Calu3 (cell line): ENCODE measurements at regions not wholly inside any gene's neighbourhood (a gene's known extent, or its start where the extent isn't known, plus 50 kb on each side); places are given as distances from the start of the nearest gene placed in this dataset.

Experiments
- BruUV-seq: library from RNA; stranded (reverse); fragments of 400-500 nt; replicated peaks from 2 replicates; lab custom pipeline; 2021; lab: Mats Ljungman, UMichigan
- CTCF ChIA-PET: fragments of 300-600 bp; sonication (Branson Sonifier 250); formaldehyde crosslinking; loops from one replicate; lab custom pipeline; 2022; ENCODE audit warnings: antibody characterized with exemption; lab: Charles Lee
- DNase-seq: peaks from one replicate; pipeline ENCODE4 v3.0.0; 2022
- H3K27ac Mint-ChIP-seq: one replicate; pipeline ENCODE4 v1.8.0; 2022; ENCODE audit warnings: mixed read lengths; ENCODE audit not compliant: unreplicated experiment
- H3K27me3 Mint-ChIP-seq: one replicate; pipeline ENCODE4 v1.8.0; 2022; ENCODE audit warnings: mixed read lengths; ENCODE audit not compliant: unreplicated experiment
- H3K36me3 Mint-ChIP-seq: one replicate; pipeline ENCODE4 v1.8.0; 2022; ENCODE audit warnings: mild to moderate bottlenecking, moderate library complexity, mixed read lengths; ENCODE audit not compliant: insufficient read depth, unreplicated experiment
- H3K4me1 Mint-ChIP-seq: one replicate; pipeline ENCODE4 v1.8.0; 2022; ENCODE audit warnings: mild to moderate bottlenecking, low read depth, mixed read lengths; ENCODE audit not compliant: unreplicated experiment
- H3K4me3 Mint-ChIP-seq: one replicate; pipeline ENCODE4 v1.8.0; 2022; ENCODE audit warnings: mild to moderate bottlenecking, low read depth, moderate library complexity, mixed read lengths; ENCODE audit not compliant: unreplicated experiment
- H3K9me3 Mint-ChIP-seq: one replicate; pipeline ENCODE4 v1.8.0; 2022; ENCODE audit warnings: low read depth, mixed read lengths; ENCODE audit not compliant: unreplicated experiment
- CTCF ChIP-seq: fragments of 200-600 bp; IDR thresholded peaks from one replicate; pipeline ENCODE4 v1.8.0; 2022; ENCODE audit warnings: antibody characterized with exemption; ENCODE audit not compliant: unreplicated experiment
- intact Hi-C: fragments of 100-400 bp; cut with micrococcal nuclease; formaldehyde crosslinking; loops from one replicate; pipeline ENCODE4 v1.10.0; 2022; ENCODE audit not compliant: unreplicated experiment

DNA sequence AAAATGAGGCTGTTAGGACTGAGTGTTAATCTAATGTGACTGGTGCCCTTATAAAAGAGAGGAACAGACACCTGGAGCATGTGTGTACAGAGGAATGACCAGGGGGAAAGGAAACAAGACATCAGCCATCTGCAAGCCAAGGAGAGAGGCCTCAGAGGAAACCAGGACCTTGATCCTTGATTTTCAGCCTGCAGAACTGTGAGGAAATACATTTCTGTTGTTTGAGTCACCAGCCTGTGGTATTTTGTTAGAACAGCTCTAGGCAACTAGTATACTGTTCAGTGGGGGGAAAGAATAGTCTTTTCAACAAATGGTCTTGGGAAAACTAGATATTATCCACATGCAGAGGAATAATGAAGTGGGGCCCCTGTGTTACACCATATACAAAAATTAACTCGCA lies 80.6 kb downstream of the CCR1 start:
- no peaks in the 10 kb centered on the region for H3K27me3 Mint-ChIP-seq
- intact Hi-C loops = no loop called here
- CTCF ChIA-PET = no interaction called here
- TF ChIP-seq CTCF = no peak
- H3K4me3 Mint-ChIP-seq = no peak overlapping the region
- no TSS peak for BruUV-seq
- peak overlapping the region; percentile 33 for H3K27ac Mint-ChIP-seq
- peak; percentile 46 for DNase-seq
- H3K4me1 Mint-ChIP-seq = peaks cover 19% of the 10 kb centered on the region
- H3K9me3 Mint-ChIP-seq = no peaks in the 10 kb centered on the region
- no peaks in the 10 kb centered on the region for H3K36me3 Mint-ChIP-seq

DNA sequence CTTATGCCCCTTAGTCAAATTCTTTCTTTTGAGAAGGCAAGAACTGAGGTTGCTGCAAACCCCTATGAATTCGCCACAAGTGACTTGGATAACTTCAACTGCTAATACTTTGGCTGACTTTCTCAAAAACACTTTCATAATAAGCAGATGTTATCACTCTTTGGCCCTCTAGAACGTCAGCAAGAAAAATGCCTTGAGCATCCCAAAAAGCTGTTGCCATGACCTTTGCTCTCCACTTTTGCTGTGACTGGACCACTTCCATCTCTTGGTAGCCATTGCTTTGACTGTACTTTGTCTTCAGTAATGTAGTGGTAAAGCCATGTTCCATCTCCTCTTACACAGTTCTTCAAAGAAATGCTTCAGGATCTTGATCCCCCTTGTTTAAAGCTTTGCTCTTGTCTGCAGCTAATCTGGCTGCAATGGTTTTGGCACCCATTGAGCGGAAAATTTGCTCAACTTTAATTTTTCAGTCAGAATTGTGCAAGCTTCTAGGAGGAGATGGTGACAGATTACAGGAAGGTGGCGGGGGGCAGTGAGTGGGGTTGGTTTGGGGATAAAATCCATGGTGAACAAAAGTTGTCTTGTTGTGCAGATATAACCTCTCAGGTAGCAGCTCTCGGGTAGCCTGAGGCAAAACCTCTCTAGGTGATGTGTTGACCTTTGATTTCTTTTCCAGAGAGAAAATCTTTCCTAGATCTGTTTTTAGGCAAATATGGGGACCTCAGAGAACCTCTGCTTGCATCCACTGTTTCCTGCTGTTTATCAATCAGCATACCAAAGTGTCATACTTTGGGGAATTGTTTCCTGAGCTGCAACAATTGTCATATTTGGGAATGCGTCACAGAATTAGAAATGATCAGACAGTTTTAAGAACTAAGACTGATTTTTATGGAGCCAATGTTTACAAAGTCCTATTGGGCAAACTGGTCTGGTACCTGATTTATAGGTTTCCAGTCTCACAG lies 83.6 kb downstream of the CCR1 start:
- Mint-ChIP-seq H3K27me3 (no peaks in the 10 kb centered on the region), H3K4me3 (no peak overlapping the region), H3K9me3 (no peaks in the 10 kb centered on the region), H3K4me1 (peaks cover 26% of the 10 kb centered on the region), H3K27ac (no peak overlapping the region), H3K36me3 (no peaks in the 10 kb centered on the region)
- no peak for DNase-seq
- CTCF ChIA-PET = no interaction called here
- intact Hi-C loops = no loop called here
- TF ChIP-seq CTCF = no peak
- BruUV-seq = no TSS peak

DNA sequence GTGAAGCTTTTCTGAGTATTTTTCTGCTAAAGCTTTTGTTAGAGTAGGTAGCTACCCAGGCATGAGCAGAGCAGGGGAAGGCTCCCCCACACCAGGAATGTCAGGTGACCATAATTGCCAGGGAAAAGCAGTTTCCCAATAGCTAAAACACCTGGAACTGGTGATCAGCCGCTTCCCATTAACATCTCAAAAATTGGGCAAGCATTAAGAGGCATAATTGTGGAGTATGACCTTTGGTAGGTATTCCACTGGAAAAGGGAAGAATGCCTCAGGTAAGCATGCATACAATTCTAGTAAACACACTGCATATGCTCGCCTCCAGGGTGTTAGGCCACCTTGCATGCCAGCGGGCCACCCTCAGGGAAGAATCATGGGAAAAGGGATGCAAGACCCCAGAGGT lies 84.5 kb downstream of the CCR1 start:
- H3K27ac Mint-ChIP-seq = no peak overlapping the region
- TF ChIP-seq CTCF = no peak
- H3K36me3 Mint-ChIP-seq = no peaks in the 10 kb centered on the region
- no TSS peak for BruUV-seq
- CTCF ChIA-PET = no interaction called here
- intact Hi-C loops = no loop called here
- H3K4me1 Mint-ChIP-seq = peaks cover 26% of the 10 kb centered on the region
- no peak overlapping the region for H3K4me3 Mint-ChIP-seq
- DNase-seq = no peak
- H3K9me3 Mint-ChIP-seq = no peaks in the 10 kb centered on the region
- H3K27me3 Mint-ChIP-seq = no peaks in the 10 kb centered on the region

GRCh38 chr3:46122091-46122490 lies 86.0 kb downstream of the CCR1 start:
- Mint-ChIP-seq H3K27ac (no peak overlapping the region), H3K9me3 (no peaks in the 10 kb centered on the region), H3K27me3 (no peaks in the 10 kb centered on the region), H3K4me3 (no peak overlapping the region), H3K4me1 (peaks cover 16% of the 10 kb centered on the region), H3K36me3 (no peaks in the 10 kb centered on the region)
- no peak for DNase-seq
- intact Hi-C loops = no loop called here
- CTCF ChIA-PET = no interaction called here
- no peak for TF ChIP-seq CTCF
- BruUV-seq = no TSS peak
